GM19438 (cell line): ENCODE measurements at regions not wholly inside any gene's neighbourhood (a gene's known extent, or its start where the extent isn't known, plus 50 kb on each side); places are given as distances from the start of the nearest gene placed in this dataset.

ENCODE experiments used
- ATAC-seq: cut with Tn5 transposase; IDR thresholded peaks from one replicate; pipeline ENCODE4 v1.9.1; 2021; ENCODE audit warnings: low read depth; ENCODE audit not compliant: unreplicated experiment

DNA sequence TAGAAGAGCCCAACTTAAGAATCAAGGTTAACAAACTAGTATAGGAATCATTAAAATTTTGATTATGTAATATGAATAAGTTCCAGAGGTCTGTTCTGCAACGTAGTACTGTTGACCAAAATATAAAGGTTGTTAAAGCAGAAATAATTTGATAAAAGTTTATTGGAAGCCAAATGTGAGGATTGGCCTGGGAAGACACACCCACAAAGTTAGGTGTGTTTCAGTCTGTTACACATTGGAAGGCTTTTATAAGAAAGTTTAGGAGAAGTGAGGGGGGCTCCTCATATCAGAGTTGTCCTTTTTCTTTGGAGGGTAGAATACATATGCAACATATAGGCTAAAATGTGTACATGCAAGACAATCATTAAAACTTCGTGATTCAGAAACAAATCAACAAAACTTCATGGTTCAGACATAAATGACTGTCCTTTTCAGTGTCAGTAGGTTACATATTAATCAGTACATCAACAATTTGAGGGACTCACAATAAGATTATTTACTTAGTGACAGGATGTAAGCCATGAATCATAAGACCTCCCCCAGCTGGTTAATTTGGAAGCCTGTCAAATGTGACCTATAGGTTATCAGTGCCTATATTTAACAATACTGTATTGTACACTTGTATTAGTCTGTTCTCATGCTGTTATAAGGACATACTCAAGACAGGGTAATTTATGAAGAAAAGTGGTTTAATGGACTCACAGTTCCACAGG is 245.0 kb upstream of the B3GALT2 start:
- no peak for ATAC-seq

DNA sequence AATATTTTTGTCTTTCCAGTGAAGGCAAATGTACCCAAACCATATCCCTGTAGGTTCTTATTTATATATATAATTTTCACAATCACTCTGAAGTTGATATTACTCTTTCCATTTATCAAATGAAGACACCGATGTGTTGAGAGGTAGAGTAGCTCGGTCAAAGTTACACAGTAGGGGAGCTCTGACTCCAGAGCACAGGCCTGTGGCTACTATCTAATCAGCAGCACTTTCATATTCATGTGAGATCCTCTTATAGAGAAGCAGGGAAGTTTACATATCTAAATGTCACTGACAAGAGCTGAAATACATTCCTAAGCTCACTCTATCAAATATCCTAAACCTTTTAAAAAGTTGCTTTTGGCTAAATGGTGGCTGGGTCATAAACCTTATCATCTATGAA is 241.1 kb upstream of the B3GALT2 start:
- ATAC-seq = no peak

DNA sequence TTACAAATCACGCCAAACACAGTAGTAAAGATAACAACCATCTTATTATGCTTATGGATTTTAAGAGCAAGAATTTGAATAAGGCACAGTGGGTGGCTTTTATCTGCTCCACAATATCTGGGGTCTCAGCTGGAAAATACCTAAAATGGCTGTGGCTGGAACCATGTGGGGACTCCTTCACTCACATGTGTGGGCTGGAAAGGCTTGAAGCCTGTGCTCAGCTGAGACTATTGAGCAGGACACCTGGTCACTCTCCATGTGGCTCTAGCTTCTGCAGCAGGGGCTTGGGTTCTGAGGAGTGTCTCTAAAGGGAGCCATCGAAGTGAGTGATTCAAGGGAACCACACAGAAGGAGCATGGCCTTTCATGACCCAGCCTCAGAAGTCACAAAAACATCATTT is 239.6 kb upstream of the B3GALT2 start:
- ATAC-seq = no peak

DNA sequence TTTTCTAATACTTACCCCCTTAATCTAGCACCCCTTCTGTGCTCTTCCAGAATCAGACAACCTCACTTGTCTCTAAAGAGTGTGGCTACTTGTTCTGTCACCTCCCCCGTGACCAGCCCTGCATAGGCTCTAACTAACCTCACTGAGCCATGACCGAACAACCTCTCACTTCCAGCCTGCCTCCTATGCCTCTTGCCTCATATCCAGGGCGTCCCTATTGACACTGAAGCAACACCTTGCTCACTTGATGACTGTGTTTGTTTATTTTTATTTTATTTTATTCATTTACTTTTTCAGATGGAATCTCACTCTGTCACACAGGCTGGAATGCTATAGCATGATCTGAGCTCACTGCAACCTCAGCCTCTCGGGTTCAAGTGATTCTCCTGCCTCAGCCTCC is 235.1 kb upstream of the B3GALT2 start:
- ATAC-seq = no peak

DNA sequence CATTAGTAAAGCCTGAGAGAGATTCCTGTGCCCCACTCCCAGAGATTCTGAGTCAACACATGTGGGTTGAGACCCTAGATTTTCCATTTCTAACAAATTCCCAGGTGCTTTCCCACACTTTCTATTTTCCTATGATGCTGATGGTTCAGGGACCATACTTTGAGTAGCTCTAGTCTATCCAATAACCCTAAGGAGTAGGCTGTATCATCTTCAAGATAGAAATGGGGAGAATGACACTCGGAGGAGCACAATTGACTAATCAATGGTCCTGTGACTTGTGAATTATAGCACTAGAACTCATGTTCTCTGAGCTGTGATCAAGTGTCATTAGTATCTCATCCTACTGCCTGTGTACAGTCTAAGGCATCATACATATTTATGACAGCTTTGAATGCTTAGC is 232.9 kb upstream of the B3GALT2 start:
- no peak for ATAC-seq

DNA sequence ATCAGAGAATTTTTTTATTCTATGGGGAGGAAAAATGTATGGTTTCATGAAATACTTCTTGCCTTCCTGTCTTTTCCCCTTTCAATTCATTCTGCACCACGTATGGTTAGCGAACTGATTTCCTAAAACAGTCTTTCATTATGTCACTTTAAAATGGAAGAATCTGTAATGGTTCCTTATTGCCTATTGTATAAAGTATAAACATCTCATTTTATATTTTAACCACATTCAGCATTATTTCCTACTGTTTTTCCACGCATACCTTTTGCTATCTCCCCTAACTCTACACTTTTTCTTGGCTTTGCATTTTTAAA is 232.3 kb upstream of the B3GALT2 start:
- no peak for ATAC-seq

DNA sequence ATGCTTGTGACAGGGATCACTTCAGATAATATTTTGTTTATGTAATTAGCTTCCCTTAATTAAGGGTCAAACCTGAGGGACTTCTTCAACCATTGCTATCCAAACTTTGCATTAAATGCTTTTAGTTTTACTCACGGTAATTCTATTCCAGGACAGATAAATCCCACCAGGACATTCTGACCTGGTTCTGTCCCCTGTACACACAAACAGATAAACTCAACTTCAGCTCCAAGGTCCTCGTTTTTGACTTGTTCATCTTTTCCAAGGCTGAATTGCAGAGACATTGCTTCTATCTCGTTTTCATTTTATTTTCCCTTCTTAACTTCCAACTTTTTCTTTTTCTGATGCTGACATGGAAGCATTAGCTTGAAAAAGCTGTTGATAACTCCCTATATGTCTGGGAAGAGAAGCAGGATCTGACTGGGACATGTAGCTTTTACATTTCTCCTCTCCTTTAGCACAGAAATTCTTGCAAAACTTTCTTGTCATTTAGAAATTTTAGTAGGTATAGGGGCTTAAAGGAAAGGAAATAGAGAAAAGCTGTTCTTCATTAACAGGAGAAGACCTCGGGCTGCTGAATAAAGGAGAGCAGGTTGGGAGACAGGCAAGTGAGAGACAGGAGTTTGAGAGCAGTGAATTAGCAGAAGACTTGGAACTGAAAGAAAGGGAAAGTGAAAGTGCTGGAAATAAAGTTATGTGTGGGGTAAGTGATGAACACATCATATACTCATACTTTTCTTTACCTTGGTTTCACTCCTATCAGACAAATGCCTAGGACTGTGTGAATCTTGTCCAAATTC is 231.7 kb upstream of the B3GALT2 start:
- ATAC-seq = no peak

DNA sequence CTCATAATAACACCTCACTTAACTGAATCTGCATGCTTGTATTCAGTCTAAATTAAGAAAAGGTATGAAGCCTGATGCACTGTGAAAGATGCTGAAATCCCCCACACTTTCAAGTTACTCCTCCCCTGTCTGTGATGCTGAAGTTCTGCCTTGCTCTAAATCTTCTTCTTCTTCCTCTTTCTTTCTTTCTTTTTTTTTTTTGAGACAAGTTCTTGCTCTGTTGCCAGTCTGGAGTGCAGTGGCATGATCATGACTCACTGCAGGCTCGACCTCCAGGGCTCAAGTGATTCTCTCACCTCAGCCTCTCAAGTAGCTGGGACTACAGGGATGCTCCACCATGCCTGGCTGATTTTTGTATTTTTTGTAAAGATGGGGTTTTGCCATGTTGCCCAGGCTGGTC is 231.0 kb upstream of the B3GALT2 start:
- no peak for ATAC-seq

DNA sequence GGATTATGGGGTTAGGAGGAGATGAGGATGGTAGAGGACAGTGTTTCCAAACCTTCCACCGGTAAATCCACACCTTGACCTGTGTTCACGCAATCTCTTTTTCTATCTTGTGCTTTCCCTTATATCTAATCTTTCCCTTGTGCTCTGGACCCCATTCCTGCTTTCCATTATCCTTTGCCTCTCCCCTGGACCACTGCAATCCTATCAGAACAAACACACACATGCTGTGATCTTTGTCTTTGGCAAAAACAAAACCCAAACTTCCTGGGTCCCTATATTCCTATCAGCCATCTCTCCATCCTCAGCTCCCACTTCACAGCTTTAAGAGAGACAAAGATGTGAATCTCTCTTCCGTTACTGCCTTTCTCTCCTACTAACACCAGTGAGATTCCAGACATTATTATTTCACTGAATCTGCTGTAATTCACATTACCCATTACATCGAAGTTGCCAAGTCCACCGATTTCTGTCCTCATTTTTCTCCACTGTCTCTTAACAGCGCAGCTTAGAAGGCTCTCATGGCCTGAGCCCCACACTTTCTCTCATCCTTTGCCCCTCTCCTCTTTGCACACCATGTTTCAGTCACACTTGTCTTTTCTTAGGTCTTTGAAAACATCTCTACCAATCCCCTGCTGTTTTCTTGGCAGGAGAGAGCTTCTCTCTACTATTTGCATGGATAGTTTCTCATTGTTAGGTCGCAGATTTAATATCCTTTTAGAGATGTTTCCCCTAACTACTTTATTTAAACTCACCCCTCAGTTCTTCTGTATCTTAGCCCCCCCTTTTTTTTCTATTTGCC is 230.0 kb upstream of the B3GALT2 start:
- no peak for ATAC-seq

DNA sequence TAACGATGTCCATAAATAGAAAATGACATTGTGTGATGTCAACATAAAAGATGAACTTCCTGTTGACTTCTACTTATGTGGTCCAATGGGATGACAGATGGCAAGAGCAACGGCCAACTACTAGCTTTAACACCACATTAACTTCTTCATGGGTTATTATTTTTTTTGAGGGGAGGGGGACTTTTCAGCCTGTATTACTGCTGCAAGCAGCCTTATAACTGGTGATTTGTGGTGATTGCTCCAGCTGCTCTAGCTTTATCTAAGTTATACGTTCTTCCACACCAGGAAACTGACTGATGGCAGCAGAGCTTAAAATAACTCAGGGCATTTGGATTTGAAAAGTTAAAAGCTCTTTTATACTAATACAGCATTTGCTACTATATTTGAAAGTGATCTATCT is 228.8 kb upstream of the B3GALT2 start:
- ATAC-seq = no peak

DNA sequence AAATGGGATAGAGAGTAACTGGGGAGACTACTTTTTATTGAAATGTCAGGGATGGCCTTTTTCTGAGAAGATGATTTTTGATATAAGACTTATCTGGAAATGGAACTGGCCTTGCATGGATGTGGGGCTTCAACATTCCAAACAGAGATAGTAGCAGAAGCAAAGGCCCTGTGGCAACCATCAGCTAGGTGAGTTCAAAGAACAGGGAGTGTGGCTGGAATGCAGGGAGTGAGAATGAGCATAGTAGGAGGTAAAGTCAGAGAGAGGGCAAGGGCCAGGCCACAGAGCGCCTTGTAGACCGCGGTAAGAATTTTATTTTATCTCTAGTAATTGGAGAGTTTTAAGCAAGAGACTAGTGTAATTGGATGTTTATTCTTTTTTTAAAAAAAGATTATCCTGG is 227.0 kb upstream of the B3GALT2 start:
- no peak for ATAC-seq

DNA sequence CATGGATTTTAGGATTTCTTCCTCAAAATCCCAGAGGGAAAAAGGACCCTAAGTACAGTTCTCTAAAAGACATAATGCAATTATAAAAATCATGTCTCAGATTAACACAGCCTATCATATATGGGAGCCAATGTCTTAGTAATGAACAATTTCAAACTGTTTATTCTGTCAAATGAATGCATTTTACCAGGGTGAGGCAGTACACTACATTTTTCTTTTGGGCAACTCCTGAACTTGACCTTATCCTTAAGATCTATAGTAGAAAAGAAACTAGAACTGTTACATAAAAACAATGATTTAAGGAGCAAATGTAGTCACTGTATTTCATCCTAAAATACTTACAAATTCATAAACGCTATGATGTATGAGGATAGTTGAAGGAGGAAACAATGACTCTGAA is 226.3 kb upstream of the B3GALT2 start:
- no peak for ATAC-seq

DNA sequence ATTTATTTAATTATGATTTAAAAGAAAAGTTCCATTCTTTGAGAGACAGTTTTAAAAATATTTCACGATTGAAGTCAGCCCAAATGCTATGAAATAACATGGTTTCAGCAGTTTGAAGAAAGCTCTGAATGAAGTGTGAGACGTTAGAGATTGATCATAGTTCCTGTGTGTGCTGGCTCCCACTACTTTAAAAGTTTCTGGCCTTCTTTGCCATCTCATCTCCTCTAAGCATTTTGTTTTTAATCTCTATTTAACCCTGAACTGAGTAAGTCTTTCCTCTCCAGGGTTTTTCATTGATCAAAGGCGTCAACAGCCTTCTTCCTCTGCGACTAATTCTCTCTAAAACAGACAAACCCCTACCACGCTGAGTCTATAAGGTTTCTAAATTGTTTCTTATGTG is 225.3 kb upstream of the B3GALT2 start:
- ATAC-seq = no peak

DNA sequence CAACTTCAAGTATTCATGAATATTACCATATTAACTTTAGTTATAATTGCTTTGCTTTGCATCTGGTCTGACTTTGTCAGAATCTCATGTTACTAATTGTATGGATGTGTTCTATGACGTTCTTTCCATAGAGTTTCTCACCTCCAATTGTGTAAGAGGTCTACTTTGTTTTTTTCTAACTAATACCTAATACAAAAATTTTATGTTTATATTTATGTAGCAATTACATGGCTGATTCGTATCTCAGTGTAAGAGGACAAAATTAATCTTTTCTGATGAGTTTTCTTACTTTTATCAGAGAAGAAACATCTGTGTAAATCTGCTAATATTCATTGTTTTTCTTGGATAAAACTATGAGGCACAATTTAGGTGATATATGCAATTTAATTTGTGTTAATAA is 224.8 kb upstream of the B3GALT2 start:
- no peak for ATAC-seq

DNA sequence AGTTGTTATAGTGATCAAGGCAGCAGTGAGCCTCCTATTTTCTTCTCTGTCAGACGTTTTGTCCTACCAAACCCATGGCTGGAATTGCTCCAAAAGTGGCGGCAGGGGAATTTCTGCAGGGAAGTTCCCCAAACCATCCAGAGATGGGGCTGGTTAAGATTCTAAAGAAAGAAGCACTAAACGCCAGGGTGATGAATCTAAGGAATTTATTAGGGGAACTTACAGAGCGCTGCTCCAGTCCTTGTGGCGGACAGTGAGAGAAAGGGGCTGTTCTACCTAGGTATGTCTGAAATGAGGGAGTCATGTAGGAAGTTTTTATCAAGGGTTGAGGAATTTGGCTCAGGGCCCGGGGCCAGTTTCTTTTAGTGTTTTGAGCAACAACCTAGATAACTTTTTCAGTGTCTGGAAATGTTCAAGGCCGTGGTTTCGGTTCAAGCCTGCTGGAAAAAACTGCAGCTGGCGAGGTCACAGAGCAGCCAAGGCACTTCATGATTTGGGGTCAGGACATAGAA is 222.4 kb upstream of the B3GALT2 start:
- ATAC-seq = no peak

DNA sequence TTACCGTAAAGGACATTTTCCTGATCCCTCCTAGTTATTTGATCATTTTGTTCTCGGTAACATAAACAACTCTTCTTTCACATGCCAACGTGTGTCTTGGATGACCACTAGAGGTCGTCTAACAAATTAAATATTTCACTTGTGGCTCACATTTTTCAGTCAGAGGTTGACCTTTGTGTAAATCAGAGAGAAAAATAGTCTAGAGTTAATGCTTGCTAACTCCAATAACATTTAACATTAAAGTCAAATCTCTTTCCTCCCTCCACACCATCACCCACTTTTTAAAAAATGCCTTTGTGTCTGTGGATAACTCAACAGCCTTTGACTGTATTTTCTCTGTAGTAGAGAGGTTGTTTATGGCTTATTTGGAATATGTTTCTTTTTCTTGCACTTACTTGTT is 220.5 kb upstream of the B3GALT2 start:
- peak; percentile 63 for ATAC-seq

DNA sequence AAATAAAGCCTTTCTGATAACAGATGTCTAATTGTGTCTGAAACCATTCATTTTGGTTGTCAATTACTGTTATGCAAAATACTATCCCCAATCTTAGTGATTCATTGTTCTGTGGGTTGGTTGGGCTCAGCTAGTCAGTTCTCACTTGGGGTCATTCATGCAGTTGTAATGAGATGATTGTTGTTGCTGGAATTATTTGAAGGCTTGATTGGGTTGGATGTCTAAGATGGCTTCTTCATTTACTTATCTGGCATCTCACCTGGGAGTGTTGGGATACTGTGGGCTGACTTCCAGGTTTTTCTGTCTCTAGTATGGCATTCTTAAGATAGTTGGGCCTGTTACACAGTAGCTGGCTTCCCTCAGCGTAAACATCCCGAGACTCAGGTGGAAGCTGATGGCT is 217.8 kb upstream of the B3GALT2 start:
- ATAC-seq = no peak

DNA sequence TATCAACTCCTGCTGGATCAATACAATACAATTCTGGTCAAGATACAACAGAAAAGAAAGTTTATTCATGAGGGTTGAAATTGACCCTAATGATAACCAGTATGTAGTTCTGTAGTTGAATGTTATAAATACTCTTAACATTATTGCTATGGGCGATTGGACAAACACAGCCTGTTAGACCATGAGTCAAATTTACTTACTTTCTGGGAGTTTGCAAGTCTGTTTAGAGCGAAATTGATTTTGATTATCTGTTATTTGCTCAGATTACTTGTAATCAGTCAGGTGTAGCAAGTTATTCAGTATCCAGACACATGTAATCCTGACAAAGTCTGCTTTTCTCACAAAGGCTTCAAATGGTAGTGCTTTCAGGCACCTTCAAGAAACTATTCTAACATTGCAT is 216.6 kb upstream of the B3GALT2 start:
- ATAC-seq = no peak

DNA sequence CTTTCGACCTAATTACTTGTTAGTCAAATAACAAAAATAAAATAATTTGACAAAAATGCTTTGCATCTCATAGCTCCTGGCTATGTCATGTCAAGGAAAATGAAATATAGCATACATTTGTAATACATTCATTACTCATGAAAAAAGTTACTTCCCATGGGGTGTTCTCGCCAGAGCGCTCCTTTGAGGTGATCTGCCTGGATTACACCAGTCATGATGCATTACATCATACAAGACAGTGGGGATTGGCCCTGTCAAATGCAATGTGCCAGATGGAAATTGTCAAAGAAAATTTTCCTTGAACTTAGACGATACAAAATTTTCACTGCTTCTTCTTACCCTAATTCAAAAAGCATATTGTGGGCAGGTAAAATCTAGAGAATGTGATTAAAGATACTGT is 215.6 kb upstream of the B3GALT2 start:
- ATAC-seq = no peak

DNA sequence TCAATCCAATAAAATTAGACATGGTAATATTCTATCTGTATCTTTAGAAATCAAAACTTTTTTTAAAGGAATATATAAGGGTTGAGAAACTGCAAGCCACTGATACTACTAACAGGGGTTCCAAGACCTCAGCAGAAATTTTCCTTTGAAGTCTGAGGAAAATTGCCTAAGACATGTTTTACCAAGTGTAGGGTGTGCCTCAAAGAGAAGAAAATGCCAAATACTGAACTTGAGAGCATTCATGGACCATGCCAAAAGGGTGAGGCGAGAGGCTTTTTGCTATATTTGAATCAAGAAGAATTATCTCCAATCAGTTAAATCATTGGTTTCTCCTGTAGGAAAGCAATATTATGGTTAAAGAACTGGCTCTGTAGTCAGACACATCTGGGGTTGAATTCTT is 207.9 kb upstream of the B3GALT2 start:
- ATAC-seq = no peak

DNA sequence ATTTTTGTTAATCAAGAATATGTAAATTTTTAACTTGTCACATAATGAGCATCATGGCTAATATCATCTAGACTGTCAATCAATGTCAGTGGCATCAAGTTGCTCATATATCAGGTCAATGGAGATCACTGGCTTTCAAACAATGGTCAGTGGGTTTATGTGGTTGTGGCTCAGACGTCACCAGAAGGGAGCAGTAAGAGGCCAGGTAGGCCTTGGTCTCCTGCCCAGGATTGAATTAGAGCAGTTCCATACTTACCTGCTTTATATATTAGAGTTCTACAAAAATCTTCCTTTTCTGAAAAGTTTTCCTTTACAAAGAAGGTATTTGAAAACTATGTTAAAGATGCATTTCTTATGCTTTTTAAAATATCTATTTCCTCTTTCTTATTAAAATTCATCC is 206.3 kb upstream of the B3GALT2 start:
- no peak for ATAC-seq

DNA sequence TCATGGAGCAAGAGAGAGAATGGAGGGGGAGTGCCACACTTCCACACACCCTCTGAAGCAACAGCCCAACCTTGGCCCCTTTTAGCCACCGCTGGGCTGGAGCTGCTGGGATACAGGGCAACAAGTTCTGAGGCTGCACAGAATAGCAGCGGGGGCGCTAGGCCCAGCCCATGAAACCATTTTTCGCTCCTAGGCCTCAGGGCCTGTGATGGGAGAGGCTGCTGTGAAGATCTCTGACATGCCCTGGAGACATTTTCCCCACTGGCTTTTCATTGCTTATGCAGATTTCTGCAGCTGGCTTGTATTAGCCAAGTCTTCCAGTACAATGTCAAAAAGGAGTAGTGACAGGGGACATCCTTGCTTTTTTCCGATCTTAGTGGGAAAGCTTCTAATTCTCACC is 202.3 kb upstream of the B3GALT2 start:
- no peak for ATAC-seq
